Neural progenitor cell (in vitro differentiated cells): ENCODE measurements at regions not wholly inside any gene's neighbourhood (a gene's known extent, or its start where the extent isn't known, plus 50 kb on each side); places are given as distances from the start of the nearest gene placed in this dataset.

Experiments used
- DNase-seq: peaks from one replicate; pipeline ENCODE4 v3.0.0-alpha.2; 2016; ENCODE audit warnings: low spot score
- H2AFZ ChIP-seq: fragments of 200-600 bp; sonication (generic); replicated peaks from 2 replicates; pipeline ENCODE4 v1.6.1; 2016; ENCODE audit warnings: antibody characterized with exemption
- H3F3A ChIP-seq: fragments of 200-600 bp; sonication (generic); 2 replicates; pipeline ENCODE4 v1.6.1; 2016; ENCODE audit warnings: antibody characterized with exemption, low read depth
- H3K27ac ChIP-seq: fragments of 200-600 bp; sonication (generic); 2 replicates; pipeline ENCODE4 v1.5.1; 2016; ENCODE audit warnings: mild to moderate bottlenecking
- H3K27me3 ChIP-seq: fragments of 200-600 bp; sonication (generic); 2 replicates; pipeline ENCODE4 v1.6.1; 2016; ENCODE audit warnings: mild to moderate bottlenecking, moderate library complexity
- H3K36me3 ChIP-seq: fragments of 200-600 bp; sonication (generic); 2 replicates; pipeline ENCODE4 v1.5.1; 2016
- H3K4me1 ChIP-seq: fragments of 200-600 bp; sonication (generic); 2 replicates; pipeline ENCODE4 v1.6.1; 2016; ENCODE audit warnings: mixed run types
- H3K4me2 ChIP-seq: fragments of 200-600 bp; sonication (generic); 2 replicates; pipeline ENCODE4 v1.6.1; 2016
- H3K4me3 ChIP-seq: fragments of 200-600 bp; sonication (generic); 2 replicates; pipeline ENCODE4 v1.5.1; 2016
- H3K79me2 ChIP-seq: fragments of 200-600 bp; sonication (generic); 2 replicates; pipeline ENCODE4 v1.6.1; 2016; ENCODE audit warnings: low read depth
- H3K9ac ChIP-seq: fragments of 200-600 bp; sonication (generic); 2 replicates; pipeline ENCODE4 v1.6.1; 2016
- H3K9me3 ChIP-seq: fragments of 200-600 bp; sonication (generic); 2 replicates; pipeline ENCODE4 v1.5.1; 2016; ENCODE audit warnings: low read depth
- H4K20me1 ChIP-seq: fragments of 200-600 bp; sonication (generic); 2 replicates; pipeline ENCODE4 v1.6.1; 2016; ENCODE audit warnings: low read depth
- H3K27ac Mint-ChIP-seq: 3 replicates; pipeline ENCODE4 v1.8.0; 2021; ENCODE audit warnings: mixed read lengths
- H3K27me3 Mint-ChIP-seq: 2 replicates; pipeline ENCODE4 v1.8.0; 2022; ENCODE audit warnings: low read depth, mild to moderate bottlenecking, inconsistent platforms, moderate library complexity, mixed read lengths; ENCODE audit not compliant: insufficient read depth
- H3K36me3 Mint-ChIP-seq: 3 replicates; pipeline ENCODE4 v1.8.0; 2021; ENCODE audit warnings: mixed read lengths
- H3K4me1 Mint-ChIP-seq: 3 replicates; pipeline ENCODE4 v1.8.0; 2021; ENCODE audit warnings: mixed read lengths
- H3K4me3 Mint-ChIP-seq: 3 replicates; pipeline ENCODE4 v1.8.0; 2021; ENCODE audit warnings: mild to moderate bottlenecking, moderate library complexity, mixed read lengths
- H3K9me3 Mint-ChIP-seq: 3 replicates; pipeline ENCODE4 v1.8.0; 2020; ENCODE audit warnings: mixed read lengths
- CTCF ChIP-seq: fragments of 200-600 bp; sonication (generic); IDR thresholded peaks from 2 replicates; pipeline ENCODE4 v1.5.1; 2017; ENCODE audit warnings: antibody characterized with exemption, mild to moderate bottlenecking
- EZH2 ChIP-seq: fragments of 200-600 bp; sonication (generic); IDR thresholded peaks from 2 replicates; pipeline ENCODE4 v1.6.1; 2017; ENCODE audit warnings: antibody characterized with exemption, mild to moderate bottlenecking, moderate library complexity
- EZH2phosphoT487 ChIP-seq: fragments of 200-600 bp; sonication (generic); IDR thresholded peaks from 2 replicates; pipeline ENCODE4 v1.6.1; 2017; ENCODE audit warnings: antibody characterized with exemption

GRCh38 chr10:121413951-121414350, 184.3 kb downstream of the FGFR2 start:
- Mint-ChIP-seq H3K36me3 (no peaks in the 10 kb centered on the region), H3K27ac (no peak overlapping the region), H3K4me1 (peaks cover 11% of the 10 kb centered on the region), H3K9me3 (peaks cover 16% of the 10 kb centered on the region), H3K27me3 (peaks cover 11% of the 10 kb centered on the region), H3K4me3 (no peak overlapping the region)
- no peak overlapping the region for H3K9ac ChIP-seq
- H3K36me3 ChIP-seq: no peaks in the 10 kb centered on the region
- no peaks in the 10 kb centered on the region for H3K9me3 ChIP-seq
- H2AFZ ChIP-seq: no peak overlapping the region
- H3K4me2 ChIP-seq: no peak overlapping the region
- DNase-seq: no peak
- no peak for TF ChIP-seq EZH2phosphoT487
- no peak for TF ChIP-seq EZH2
- no peak for TF ChIP-seq CTCF
- H3K27me3 ChIP-seq: no peaks in the 10 kb centered on the region
- H3K4me1 ChIP-seq: no peaks in the 10 kb centered on the region
- H3K4me3 ChIP-seq: no peak overlapping the region
- H3K79me2 ChIP-seq: no peaks in the 10 kb centered on the region
- H3K27ac ChIP-seq: no peak overlapping the region
- no peaks in the 10 kb centered on the region for H4K20me1 ChIP-seq
- H3F3A ChIP-seq: no peaks in the 10 kb centered on the region

- Histone ChIP-seq H3K4me2 (no peak overlapping the region), H3F3A (no peaks in the 10 kb centered on the region), H3K4me3 (no peak overlapping the region), H3K4me1 (no peaks in the 10 kb centered on the region), H2AFZ (no peak overlapping the region), H3K36me3 (no peaks in the 10 kb centered on the region), H3K27ac (no peak overlapping the region), H4K20me1 (no peaks in the 10 kb centered on the region), H3K27me3 (no peaks in the 10 kb centered on the region), H3K79me2 (no peaks in the 10 kb centered on the region), H3K9ac (no peak overlapping the region), H3K9me3 (no peaks in the 10 kb centered on the region)
- H3K4me1 Mint-ChIP-seq: peaks cover 13% of the 10 kb centered on the region
- peaks cover 11% of the 10 kb centered on the region for H3K27me3 Mint-ChIP-seq
- H3K27ac Mint-ChIP-seq: no peak overlapping the region
- H3K4me3 Mint-ChIP-seq: no peak overlapping the region
- H3K9me3 Mint-ChIP-seq: peaks cover 16% of the 10 kb centered on the region
- DNase-seq: no peak
- TF ChIP-seq EZH2phosphoT487 (no peak), EZH2 (no peak), CTCF (no peak)
- H3K36me3 Mint-ChIP-seq: no peaks in the 10 kb centered on the region
Measured at GRCh38 chr10:121414366-121415062, 183.7 kb downstream of the FGFR2 start.

DNA sequence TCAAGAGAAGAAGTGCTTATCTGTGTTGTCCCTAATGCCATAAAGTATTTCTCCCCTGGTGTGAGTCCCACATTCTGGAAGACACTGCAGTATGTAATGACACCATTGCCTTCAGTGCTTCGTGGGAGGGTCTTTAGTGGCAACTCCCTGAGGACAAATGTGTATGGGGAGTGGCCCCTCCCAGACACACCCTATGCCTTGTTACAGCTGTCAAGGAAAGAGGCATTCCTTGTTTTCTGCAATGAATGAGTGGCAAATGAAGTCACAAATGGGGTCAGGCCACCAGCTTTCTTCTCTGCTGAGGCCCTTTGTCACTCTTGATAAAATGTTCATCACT, 183.2 kb downstream of the FGFR2 start:
- Histone ChIP-seq H3K27ac (no peak overlapping the region), H3K9ac (no peak overlapping the region), H3K4me2 (no peak overlapping the region), H4K20me1 (no peaks in the 10 kb centered on the region), H3K9me3 (no peaks in the 10 kb centered on the region), H3K4me1 (no peaks in the 10 kb centered on the region), H3F3A (no peaks in the 10 kb centered on the region), H3K36me3 (no peaks in the 10 kb centered on the region), H3K27me3 (no peaks in the 10 kb centered on the region), H3K4me3 (no peak overlapping the region), H3K79me2 (no peaks in the 10 kb centered on the region), H2AFZ (no peak overlapping the region)
- H3K4me3 Mint-ChIP-seq: no peak overlapping the region
- peaks cover 14% of the 10 kb centered on the region for H3K4me1 Mint-ChIP-seq
- H3K36me3 Mint-ChIP-seq: no peaks in the 10 kb centered on the region
- peaks cover 16% of the 10 kb centered on the region for H3K9me3 Mint-ChIP-seq
- no peak overlapping the region for H3K27ac Mint-ChIP-seq
- DNase-seq: no peak
- TF ChIP-seq EZH2phosphoT487: no peak
- peaks cover 11% of the 10 kb centered on the region for H3K27me3 Mint-ChIP-seq

GRCh38 chr10:121416071-121416470, 182.2 kb downstream of the FGFR2 start:
- Mint-ChIP-seq H3K9me3 (peaks cover 16% of the 10 kb centered on the region), H3K4me1 (peaks cover 18% of the 10 kb centered on the region), H3K36me3 (no peaks in the 10 kb centered on the region), H3K27ac (no peak overlapping the region), H3K27me3 (peaks cover 12% of the 10 kb centered on the region), H3K4me3 (no peak overlapping the region)
- DNase-seq: no peak
- H3F3A ChIP-seq: no peaks in the 10 kb centered on the region
- H3K27ac ChIP-seq: no peak overlapping the region
- no peaks in the 10 kb centered on the region for H3K79me2 ChIP-seq
- H3K9ac ChIP-seq: no peak overlapping the region
- H2AFZ ChIP-seq: no peak overlapping the region
- no peaks in the 10 kb centered on the region for H3K27me3 ChIP-seq
- TF ChIP-seq EZH2: no peak
- TF ChIP-seq CTCF: no peak
- no peak for TF ChIP-seq EZH2phosphoT487
- no peak overlapping the region for H3K4me3 ChIP-seq
- no peaks in the 10 kb centered on the region for H3K9me3 ChIP-seq
- H4K20me1 ChIP-seq: no peaks in the 10 kb centered on the region
- no peak overlapping the region for H3K4me2 ChIP-seq
- no peaks in the 10 kb centered on the region for H3K36me3 ChIP-seq
- peaks cover under 1% of the 10 kb centered on the region for H3K4me1 ChIP-seq
